HG03060 (cell line): ENCODE measurements at regions not wholly inside any gene's neighbourhood (a gene's known extent, or its start where the extent isn't known, plus 50 kb on each side); places are given as distances from the start of the nearest gene placed in this dataset.

Experiments
- ATAC-seq: cut with Tn5 transposase; IDR thresholded peaks from one replicate; pipeline ENCODE4 v1.9.1; 2021; ENCODE audit warnings: low read depth, moderate number of reproducible peaks; ENCODE audit not compliant: unreplicated experiment

DNA sequence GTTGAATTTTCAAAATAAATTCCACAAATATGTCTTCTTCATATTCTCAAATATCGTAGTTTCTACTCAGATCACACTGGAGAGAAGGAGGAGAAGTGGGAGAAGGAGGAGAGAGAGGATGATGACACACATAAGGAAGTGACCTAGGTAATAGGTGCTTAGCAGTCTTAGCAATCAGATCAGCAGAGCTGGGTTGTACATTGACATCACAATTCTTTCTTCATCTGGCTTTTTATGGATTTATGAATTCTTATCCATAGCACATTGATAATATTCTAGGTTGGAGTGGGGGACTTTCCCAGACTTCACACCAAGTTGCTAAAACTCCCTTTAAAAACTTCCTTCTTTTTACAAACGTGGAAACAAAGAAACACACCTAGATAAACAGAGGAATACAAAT is 86.9 kb downstream of the FGF9 start:
- no peak for ATAC-seq

DNA sequence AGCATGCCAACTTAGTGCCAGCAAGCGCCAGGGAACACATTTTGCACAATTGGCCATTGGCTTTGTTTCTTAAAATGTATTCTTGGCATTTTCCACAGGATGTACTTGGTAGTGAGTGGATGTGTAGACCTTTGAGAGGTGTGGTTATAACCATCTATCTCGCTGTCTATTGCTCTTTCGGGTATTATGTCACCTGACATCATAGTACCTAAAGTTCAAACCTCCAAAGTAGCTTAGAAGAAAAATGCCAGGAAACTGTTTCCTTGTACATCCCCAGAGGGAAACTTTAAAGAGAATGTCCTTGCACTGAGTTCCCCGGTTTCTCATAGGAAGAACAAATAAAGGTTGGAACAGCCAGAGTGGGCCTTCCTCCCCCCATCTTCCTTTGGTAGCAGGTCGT is 87.6 kb downstream of the FGF9 start:
- ATAC-seq, result no peak

DNA sequence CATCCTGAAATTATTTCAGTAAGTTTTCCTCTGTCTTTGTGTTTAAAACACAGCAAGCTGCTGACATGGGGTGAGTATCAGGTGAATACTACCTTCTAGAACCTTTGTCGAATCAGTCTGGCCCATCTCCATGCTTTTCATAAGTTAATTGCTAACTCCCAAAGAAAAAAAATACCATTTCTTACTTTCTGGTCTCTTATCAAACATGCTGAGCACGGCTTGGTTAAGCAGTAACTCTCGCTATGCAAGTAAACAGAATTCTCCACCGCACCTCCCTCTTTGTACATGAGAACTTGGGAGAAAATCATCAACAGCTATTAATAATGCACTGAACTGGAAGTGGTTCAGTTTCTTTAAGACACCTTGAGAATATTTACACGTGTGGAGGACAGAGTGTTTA is 88.6 kb downstream of the FGF9 start:
- ATAC-seq, result no peak

DNA sequence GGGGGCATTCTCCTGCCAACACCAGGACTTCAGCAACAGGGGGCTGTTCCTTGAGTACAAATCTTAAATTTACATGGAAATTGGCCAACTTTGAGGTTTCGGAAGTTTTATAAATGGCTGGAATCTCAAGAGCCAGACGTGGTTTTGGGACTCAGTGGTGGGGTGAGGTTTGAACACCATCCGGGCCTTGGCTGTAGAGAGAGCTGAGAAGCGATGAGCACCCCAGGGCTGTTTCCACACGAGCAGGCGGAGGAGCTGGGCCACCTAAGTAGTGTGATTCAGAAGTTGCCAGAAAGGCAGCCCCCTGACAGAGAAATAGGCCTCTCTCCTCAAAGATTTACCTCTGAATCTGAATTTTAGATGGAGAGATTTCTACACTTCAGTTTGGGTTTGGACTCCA is 89.0 kb downstream of the FGF9 start:
- no peak for ATAC-seq

DNA sequence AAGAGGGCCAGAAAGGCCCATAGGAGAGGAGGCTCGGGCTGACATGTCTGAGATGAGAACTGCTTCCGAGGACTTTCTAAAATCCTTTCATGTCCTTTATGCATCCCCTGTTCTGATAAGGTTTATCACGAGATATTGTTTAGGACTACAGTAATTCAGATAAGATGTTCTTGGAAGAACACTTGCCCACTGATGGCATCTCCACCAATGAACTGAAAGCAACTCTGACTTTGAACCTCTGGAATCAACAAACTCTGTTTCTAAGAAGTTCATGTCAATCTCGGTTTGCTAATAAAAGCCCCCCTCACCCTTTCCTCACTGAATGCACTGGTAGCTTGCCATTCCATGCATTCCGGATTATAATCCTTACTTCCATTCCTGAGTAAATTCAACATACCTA is 90.9 kb downstream of the FGF9 start:
- ATAC-seq, result no peak

DNA sequence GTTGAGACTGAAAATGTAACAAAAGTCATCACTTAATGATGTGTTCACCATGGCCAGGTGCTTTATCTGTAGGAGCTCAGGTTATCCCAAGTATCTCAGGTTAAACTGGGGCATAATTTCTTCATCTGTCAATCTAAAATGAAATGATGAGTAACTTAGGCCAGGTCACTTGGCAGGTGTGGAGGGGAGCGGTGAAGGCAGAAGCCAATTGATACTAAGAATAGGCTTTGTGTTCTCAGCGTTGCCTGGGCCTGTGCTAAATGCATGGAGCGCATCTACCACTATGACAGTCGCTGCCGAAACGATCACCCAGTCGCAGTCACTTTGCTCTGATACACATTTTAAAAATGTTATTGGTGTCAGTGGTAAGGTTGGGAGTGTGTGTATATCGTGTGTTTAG is 91.6 kb downstream of the FGF9 start:
- ATAC-seq, result no peak

DNA sequence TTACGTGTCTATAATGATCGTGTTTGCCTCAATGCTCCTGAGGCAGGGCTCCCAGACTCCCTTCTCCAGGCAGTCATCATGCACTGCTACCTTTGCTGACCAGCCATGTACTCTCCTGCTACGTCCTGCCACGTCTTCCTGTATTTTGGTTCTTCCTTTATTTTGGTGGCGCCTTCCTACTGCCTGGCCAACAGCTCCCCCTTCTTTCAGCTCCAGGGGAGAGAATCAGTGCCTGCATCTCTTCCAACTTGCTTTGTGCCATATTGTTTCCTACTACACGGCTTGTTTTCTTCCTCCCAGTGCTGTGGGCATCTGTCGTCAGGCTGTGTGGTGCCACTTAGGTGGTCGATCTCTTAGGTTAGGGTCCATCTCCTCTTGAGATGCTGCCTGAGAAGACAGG is 96.2 kb downstream of the FGF9 start:
- no peak for ATAC-seq

DNA sequence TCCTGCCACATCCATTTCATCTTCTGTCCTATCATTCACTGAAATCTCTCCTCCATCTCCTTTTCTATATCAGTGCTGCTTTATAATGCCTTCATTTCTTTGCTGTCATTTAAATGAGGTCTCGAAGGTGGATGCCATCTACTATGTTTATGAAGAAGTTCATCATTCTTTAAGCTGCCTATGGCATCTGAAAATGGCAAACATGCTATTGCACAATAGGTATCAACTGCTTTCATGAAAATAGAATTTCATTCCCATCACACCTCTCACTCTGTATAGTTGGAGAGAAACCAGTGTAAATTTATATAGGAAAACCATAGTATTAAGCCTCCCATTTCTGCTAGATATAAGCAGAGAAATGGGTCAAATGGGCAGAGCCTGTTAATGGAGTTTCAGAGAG is 100.2 kb downstream of the FGF9 start:
- no peak for ATAC-seq

DNA sequence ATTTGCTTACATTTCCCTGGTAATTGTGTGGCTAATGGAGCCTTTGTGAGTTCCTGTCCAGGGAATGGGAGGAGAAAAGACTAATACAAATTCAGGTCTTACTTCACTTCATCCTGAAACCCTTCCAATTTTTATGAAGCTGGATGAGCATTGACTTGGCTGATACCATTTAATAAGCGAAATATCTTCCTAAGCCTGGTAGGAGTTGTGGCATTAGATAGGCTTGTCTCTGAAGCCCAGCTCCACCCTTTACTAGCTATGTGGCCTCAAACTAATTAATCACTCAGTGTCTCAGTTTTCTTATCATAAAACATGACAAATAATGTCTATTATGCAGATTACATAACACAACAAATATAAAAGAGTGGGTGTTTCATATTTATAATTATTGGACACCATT is 106.3 kb downstream of the FGF9 start:
- no peak for ATAC-seq

DNA sequence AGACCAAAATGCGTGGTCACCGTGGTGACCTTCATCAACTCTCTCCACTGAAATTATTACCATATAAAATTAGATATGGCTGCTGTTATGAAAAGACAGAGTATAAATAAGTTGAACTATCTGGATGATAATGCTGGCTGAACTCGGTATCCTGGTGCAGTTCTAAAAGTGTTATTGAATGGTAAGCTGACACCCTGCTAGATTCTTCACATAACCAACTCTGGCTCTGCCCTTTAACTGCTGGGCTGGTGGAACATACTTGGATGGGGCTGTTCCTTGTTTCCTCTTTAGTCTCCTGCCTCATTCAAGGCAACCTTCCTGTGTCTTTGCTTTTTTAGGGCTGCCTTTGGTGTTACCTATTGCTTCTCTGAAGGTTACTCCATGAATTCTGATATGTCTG is 106.9 kb downstream of the FGF9 start:
- ATAC-seq, result no peak

DNA sequence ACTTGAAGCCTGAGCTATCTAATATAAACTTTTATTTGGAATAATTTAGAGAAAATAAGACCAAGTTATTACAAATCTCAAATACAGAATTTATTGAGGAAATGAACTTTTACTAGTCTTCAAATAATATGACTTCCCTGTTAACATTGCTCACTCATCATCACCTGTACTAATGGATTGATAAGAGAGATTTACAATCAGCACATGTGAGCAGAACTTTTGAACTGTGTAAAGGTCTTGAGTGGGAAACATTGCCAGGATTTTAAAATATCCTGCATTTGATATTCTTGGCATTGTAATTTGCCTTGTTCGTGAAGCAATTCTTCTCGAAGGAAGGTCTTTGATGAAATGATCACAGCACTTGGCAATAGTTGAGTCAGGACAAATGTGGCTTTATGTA is 111.9 kb downstream of the FGF9 start:
- ATAC-seq, result no peak

DNA sequence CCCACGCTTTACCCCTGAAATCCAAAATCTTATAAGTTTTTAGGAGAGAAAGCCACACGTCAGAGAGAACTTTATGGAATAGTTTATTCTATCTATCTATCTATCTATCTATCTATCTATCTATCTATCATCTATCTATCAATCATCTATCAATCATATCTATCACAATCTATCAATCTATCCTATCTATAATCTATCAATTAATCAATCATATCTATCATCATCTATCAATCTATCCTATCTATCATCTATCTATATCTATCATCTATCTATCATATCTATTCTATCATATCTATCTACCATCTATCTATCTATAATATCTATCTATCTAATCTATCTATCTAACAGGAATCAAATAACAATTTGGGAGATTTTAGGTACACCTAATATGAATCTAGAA is 115.1 kb downstream of the FGF9 start:
- ATAC-seq, result no peak

DNA sequence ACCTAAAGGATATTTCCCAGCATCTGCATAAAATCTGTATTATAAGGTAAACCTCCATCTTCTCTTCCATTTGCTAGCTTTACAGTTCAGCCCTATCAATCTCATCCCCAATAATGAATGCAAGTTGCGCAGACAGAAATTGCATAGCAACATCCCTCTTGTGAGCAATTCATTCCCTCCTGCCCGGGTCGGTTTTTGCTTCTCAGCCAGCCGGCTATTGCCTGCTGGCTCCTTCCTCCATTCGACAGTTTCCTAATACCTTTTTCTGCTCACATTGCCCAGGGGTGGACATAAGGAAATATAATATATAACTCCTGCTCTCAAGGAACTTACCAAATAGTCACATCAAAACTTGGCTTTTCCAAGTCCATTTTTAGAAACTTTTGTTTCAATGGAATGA is 125.2 kb downstream of the FGF9 start:
- no peak for ATAC-seq

DNA sequence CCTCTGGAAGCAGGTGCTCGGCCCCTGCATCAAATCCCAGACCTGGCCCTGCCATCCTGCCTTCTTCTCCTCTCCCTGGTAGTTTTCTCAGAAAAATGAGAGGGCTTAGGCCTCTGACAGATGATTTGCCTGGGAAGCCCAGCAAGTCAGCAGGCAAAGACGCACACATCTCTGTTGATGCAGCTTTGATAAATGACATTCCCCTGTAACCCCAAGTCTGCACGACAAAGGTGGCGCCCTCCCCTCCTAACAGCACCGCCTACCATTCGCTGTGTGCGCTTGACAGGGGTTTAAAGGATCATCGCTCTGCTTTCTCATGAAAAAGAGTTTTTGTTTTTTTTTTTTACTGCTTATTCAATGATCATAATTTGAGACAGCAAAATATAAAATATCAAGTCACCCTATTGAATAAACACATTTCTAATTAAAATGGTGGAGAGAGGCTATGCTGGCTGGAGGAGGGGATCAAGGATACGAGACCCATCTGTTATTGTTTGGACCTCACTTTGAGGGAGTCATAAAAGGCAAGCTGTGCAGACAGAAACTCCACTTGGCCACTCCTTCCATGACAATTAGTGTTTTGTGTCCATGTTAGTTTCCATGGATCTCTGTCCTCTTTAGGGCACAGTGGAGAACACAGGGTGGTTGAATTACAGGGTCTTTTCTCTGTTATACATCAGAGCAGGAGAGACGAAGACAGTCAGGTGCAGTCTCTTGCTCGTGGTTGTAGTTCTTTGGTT is 126.1 kb downstream of the FGF9 start:
- ATAC-seq, result no peak

DNA sequence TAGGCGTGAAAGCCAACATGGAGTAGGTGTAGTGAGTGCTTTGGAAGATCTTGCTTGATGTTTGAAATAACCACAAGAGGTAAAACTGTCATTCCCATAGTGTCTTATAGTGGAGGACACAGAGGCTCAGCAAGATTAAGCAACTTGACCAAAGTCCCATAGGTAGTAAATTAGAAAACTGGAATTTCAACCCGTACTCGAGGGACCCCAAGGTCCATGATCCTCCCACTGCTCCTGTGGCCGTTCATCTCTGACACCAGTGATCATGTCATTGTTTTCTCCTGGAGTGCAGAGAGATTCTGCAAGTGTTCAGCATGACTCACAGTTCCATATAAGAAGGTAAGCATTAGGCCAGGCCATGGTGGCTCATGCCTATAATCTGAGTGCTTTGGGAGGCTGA is 126.9 kb downstream of the FGF9 start:
- no peak for ATAC-seq

DNA sequence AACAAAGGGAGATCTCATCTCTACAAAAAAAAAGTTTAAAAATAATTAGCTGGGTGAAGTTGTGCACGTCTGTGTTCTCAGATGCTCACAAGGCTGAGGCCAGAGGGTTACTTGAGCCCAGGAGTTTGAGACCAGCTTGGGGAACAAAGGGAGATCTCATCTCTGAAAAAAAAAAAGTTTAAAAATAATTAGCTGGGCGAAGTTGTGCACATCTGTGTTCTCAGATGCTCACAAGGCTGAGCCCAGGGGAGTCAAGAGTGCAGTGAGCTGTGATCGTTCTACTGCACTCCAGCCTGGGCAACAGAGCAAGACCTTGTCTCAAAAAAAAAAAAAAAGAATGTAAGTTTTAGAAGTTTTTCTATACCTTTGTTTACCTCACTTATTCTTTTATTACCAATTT is 127.3 kb downstream of the FGF9 start:
- ATAC-seq, result no peak

DNA sequence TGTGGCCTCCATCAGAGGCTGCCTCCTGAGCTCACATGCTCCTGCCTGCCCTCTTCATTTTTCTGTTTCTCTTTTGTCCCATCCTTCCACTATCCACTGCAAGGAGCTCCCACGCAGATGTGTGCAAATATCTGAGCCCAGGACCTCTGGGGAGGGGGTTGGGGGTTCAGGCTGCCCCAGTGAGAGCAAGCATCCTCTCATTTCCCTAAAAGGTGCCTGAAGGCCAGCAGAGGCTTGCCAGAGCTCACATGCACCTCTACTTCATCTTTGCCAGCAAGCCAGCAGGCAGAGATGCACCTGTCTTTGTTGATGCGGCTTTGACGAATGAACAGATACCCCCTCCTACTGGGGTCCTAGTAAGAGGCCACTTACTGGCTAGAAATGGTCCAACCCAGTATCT is 128.8 kb downstream of the FGF9 start:
- ATAC-seq, result no peak

DNA sequence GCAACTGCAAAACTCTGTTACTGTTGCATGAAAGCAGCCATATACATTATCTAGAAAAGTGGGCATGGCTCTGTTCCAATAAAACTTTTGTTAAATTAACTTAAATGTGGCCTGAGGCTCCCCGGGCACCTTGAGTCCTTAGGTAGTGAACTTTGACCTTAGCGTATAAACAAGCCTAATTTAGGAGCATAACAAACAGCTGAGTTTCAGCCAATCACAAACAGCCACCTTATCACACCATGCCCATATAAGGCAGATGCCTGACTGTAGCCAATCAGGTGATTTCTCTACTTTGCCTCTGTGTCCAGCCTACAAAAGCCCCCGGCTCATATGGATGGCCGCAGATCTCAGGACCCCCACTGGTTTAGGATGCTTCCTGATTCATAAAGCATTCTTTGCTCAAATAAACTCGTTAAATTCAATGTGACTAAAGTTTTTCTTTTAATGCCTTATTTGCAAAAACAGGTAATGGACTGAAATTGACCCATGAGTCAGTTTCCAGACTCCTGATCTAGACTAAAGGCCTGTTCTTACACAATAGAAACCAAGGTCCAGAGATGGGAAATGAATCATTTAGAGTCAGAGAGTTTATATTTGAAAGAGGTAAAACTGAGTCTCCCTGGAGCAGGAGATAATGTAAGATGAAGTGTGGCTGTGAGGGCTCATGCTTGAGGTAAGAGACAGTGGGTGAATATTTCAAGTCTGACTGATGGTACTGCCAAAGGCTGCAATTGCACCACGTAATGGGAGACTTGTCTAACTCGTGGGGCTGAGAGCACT is 130.2 kb downstream of the FGF9 start:
- ATAC-seq, result no peak

DNA sequence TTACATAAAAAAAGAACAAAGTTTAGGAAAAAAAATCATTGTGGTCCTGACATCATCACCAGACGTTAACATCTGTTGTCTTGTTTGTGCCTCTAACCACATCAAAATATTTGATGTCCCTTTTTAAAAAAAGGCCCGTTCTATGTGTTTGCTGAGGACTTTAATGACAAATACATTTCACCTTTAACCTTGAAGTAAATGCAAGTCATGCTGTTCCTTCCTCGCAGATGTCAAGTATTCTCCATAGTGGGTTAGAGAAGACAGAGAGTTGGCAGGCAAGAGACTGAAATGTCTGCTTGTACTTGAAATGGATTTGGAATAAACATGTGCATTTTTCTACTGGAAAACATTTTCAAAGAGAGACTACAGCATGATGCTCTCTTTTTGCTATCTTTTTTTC is 134.9 kb downstream of the FGF9 start:
- ATAC-seq, result no peak

DNA sequence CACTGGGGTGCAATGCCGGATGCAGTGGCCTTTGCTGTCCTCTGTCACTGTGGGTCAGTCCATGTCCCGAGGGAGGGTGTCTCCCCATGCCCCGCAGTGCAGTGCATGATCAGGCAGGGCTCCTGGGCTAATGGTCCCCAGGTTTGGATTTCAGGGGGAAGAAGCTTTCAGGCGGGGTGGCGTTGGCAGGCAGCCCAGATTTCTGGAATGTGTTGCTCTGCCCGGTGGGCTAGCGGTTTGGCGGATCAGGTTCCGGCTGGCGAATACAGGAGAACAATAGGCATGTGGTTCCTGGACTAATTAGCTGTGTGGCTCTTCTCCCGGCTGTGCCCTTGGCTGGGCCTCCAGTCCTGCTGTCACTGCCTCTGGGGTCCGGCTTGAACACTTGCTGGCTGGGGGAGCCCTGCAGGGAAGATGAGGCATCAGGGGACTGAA is 141.3 kb downstream of the FGF9 start:
- ATAC-seq, result no peak

DNA sequence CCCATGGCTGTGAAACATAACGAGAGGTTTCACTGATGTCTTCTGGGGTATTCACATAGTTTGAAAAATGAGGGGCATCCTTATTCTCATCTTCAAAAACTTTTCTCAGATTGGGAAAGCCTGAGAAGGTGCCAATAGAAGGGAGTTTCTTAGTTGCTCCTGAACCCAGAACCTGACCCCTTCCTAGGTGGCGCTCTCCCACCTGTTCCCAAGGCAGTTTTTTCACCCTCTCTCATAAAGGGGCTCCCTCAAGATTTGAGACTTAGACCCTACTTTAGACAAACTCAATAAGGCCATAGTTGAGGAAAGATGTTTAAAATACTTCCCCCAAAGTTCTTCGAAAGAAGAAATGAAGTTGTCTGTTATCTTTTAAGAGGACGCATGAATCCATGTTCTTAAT is 142.2 kb downstream of the FGF9 start:
- no peak for ATAC-seq

DNA sequence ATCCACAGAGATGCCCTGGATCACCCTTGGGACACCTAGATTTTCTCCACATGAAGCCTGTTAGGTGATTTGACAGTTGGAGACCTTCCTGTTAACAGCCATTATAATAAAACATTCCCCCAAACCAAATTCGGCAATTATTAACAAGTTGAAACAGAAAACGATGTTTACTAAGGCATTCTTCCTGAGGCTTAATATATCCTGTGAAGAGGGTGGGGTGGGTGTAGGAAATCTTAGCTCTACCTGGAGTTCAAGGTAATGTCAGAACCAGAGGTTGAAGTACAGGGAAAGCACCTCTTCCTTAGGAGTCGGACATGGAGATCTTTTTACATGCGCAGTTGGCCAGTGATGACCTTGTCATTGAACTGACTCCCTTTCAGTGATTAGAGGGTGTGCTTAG is 143.0 kb downstream of the FGF9 start:
- ATAC-seq, result no peak
